ENCODE measurements at regions not wholly inside any gene's neighbourhood (a gene's known extent, or its start where the extent isn't known, plus 50 kb on each side); places are given as distances from the start of the nearest gene placed in this dataset.

DNA sequence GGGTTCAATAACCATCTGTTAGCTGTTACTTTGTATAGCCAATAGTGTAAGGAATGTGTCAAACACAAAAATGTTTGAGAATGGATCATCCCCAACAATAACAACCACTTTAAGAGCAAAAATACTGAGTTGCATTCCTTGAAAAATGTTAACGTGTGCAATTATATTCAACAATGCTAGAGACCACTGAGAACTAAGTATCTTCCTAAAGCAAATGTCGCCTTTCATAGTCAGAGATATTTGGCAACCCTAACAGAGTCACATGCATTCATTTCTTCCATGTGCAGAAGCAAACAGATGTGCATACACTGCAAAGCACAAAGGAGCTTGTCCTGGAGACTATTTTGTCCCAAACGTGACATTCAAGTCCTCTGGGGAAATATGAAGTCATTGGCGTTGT is 448.6 kb downstream of the GJA1 start (continued):
- no peak for TF ChIP-seq PRMT5 (CRISPR knock-in tag; IDR thresholded peaks at IDR 0.05)
- no peak for TF ChIP-seq ARHGAP35 (IDR thresholded peaks at IDR 0.05; ENCODE audit: partially characterized antibody)
- TF ChIP-seq, protein P1, sequence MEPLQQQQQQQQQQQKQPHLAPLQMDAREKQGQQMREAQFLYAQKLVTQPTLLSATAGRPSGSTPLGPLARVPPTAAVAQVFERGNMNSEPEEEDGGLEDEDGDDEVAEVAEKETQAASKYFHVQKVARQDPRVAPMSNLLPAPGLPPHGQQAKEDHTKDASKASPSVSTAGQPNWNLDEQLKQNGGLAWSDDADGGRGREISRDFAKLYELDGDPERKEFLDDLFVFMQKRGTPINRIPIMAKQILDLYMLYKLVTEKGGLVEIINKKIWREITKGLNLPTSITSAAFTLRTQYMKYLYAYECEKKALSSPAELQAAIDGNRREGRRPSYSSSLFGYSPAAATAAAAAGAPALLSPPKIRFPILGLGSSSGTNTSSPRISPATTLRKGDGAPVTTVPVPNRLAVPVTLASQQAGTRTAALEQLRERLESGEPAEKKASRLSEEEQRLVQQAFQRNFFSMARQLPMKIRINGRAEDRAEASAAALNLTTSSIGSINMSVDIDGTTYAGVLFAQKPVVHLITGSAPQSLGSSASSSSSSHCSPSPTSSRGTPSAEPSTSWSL (CRISPR knock-in tag; IDR thresholded peaks at IDR 0.05; ENCODE audit: borderline replicate concordance) = no peak
- TF ChIP-seq U2AF1 (optimal IDR thresholded peaks at IDR 0.05; ENCODE audit: low read depth, low read length) = no peak
- TF ChIP-seq HMG20A (CRISPR knock-in tag; conservative IDR thresholded peaks at IDR 0.05) = no peak
- no peak for TF ChIP-seq NR2C2 (CRISPR knock-in tag; IDR thresholded peaks at IDR 0.05)
- no peak for TF ChIP-seq NR2C2 (tag; IDR thresholded peaks at IDR 0.05)
- no peak for TF ChIP-seq RUNX1 (IDR thresholded peaks at IDR 0.05; ENCODE audit: low read depth)
- no peak for TF ChIP-seq ZNF589 (CRISPR knock-in tag; IDR thresholded peaks at IDR 0.05; ENCODE audit: low read depth)
- TF ChIP-seq, protein P2, sequence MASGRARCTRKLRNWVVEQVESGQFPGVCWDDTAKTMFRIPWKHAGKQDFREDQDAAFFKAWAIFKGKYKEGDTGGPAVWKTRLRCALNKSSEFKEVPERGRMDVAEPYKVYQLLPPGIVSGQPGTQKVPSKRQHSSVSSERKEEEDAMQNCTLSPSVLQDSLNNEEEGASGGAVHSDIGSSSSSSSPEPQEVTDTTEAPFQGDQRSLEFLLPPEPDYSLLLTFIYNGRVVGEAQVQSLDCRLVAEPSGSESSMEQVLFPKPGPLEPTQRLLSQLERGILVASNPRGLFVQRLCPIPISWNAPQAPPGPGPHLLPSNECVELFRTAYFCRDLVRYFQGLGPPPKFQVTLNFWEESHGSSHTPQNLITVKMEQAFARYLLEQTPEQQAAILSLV (tag; IDR thresholded peaks at IDR 0.05) = no peak
- no peak for TF ChIP-seq MCM7 (IDR thresholded peaks at IDR 0.05)
- TF ChIP-seq CBX3 (IDR thresholded peaks at IDR 0.05; ENCODE audit: borderline replicate concordance in 1 of 2, low read length in 2 of 2) = no peak

All from K562 (cell line).